Osteoblast (primary cell): ENCODE measurements at regions not wholly inside any gene's neighbourhood (a gene's known extent, or its start where the extent isn't known, plus 50 kb on each side); places are given as distances from the start of the nearest gene placed in this dataset.
A peak's percentile ranks its signal among the peaks of the same experiment; 100 is the strongest.

Experiments used
- DNase-seq: peaks from one replicate; pipeline ENCODE4 v3.0.0; 2011; ENCODE audit warnings: low spot score, mixed read lengths; ENCODE audit not compliant: insufficient read length; ENCODE audit errors: missing footprints
- H2AFZ ChIP-seq: 2 replicates; pipeline ENCODE4 v1.6.0; 2011; ENCODE audit warnings: mild to moderate bottlenecking, low read length
- H3K27ac ChIP-seq: 2 replicates; pipeline ENCODE4 v1.5.1; 2011; ENCODE audit warnings: mild to moderate bottlenecking, low read depth, low read length, moderate library complexity
- H3K27me3 ChIP-seq: 2 replicates; pipeline ENCODE4 v1.6.0; 2012; ENCODE audit warnings: mild to moderate bottlenecking, control low read depth, inconsistent platforms, low read length, moderate library complexity; ENCODE audit not compliant: insufficient read depth
- H3K36me3 ChIP-seq: 2 replicates; pipeline ENCODE4 v1.5.1; 2011; ENCODE audit warnings: mild to moderate bottlenecking, low read length, control low read depth, moderate library complexity; ENCODE audit not compliant: insufficient read depth
- H3K4me1 ChIP-seq: 2 replicates; pipeline ENCODE4 v1.5.1; 2011; ENCODE audit warnings: mild to moderate bottlenecking, low read length, control low read depth, moderate library complexity; ENCODE audit not compliant: insufficient read depth
- H3K4me2 ChIP-seq: 2 replicates; pipeline ENCODE4 v1.6.0; 2011; ENCODE audit warnings: mild to moderate bottlenecking, low read length; ENCODE audit not compliant: insufficient read depth
- H3K4me3 ChIP-seq: fragments of 200-600 bp; sonication (generic); 3 replicates; pipeline ENCODE4 v1.5.1; 2012; ENCODE audit warnings: mild to moderate bottlenecking, low read length, inconsistent platforms; ENCODE audit not compliant: insufficient read depth
- H3K79me2 ChIP-seq: 2 replicates; pipeline ENCODE4 v1.6.0; 2012; ENCODE audit warnings: mild to moderate bottlenecking, low read length, control low read depth, inconsistent platforms; ENCODE audit not compliant: insufficient read depth
- H3K9me3 ChIP-seq: 2 replicates; pipeline ENCODE4 v1.5.1; 2011; ENCODE audit warnings: low read depth, low read length, control low read depth
- H4K20me1 ChIP-seq: 2 replicates; pipeline ENCODE4 v1.6.0; 2012; ENCODE audit warnings: mild to moderate bottlenecking, low read length, control low read depth; ENCODE audit not compliant: insufficient read depth
- CTCF ChIP-seq: IDR thresholded peaks from 2 replicates; pipeline ENCODE4 v1.5.1; 2011; ENCODE audit warnings: mild to moderate bottlenecking, low read depth, low read length, moderate library complexity; ENCODE audit errors: extremely low read depth

GRCh38 chr6:1542764-1543163, 67.0 kb upstream of the FOXC1 start:
- no peaks in the 10 kb centered on the region for H3K4me1 ChIP-seq
- no peak overlapping the region for H3K27ac ChIP-seq

GRCh38 chr6:1544000-1544399, 65.7 kb upstream of the FOXC1 start:
- no peaks in the 10 kb centered on the region for H3K79me2 ChIP-seq
- H2AFZ ChIP-seq: no peak overlapping the region
- TF ChIP-seq CTCF: no peak
- H3K4me1 ChIP-seq: no peaks in the 10 kb centered on the region
- no peaks in the 10 kb centered on the region for H4K20me1 ChIP-seq
- H3K4me3 ChIP-seq: no peak overlapping the region
- H3K4me2 ChIP-seq: no peak overlapping the region
- H3K27me3 ChIP-seq: no peaks in the 10 kb centered on the region
- H3K9me3 ChIP-seq: no peaks in the 10 kb centered on the region
- H3K27ac ChIP-seq: no peak overlapping the region
- H3K36me3 ChIP-seq: peaks cover 13% of the 10 kb centered on the region
- no peak for DNase-seq

More at GRCh38 chr6:1542764-1543163, 67.0 kb upstream of the FOXC1 start:
- DNase-seq: no peak
- Histone ChIP-seq H3K79me2 (no peaks in the 10 kb centered on the region), H3K36me3 (peaks cover 6% of the 10 kb centered on the region), H3K4me2 (no peak overlapping the region), H3K9me3 (no peaks in the 10 kb centered on the region), H3K27me3 (no peaks in the 10 kb centered on the region), H4K20me1 (no peaks in the 10 kb centered on the region), H2AFZ (no peak overlapping the region), H3K4me3 (no peak overlapping the region)
- TF ChIP-seq CTCF: no peak

- Histone ChIP-seq H3K9me3 (no peaks in the 10 kb centered on the region), H3K79me2 (no peaks in the 10 kb centered on the region), H3K4me3 (no peak overlapping the region), H3K36me3 (peaks cover 13% of the 10 kb centered on the region), H3K27ac (no peak overlapping the region), H3K4me2 (no peak overlapping the region), H4K20me1 (no peaks in the 10 kb centered on the region), H3K4me1 (no peaks in the 10 kb centered on the region), H2AFZ (no peak overlapping the region), H3K27me3 (no peaks in the 10 kb centered on the region)
- no peak for TF ChIP-seq CTCF
- DNase-seq: peak; percentile 41
Observed at GRCh38 chr6:1544603-1545002, 65.1 kb upstream of the FOXC1 start.

- Histone ChIP-seq H3K9me3 (no peaks in the 10 kb centered on the region), H3K27ac (no peak overlapping the region), H3K4me1 (no peaks in the 10 kb centered on the region), H3K27me3 (no peaks in the 10 kb centered on the region), H3K4me2 (no peak overlapping the region), H3K79me2 (no peaks in the 10 kb centered on the region), H2AFZ (no peak overlapping the region), H4K20me1 (no peaks in the 10 kb centered on the region), H3K36me3 (peaks cover 13% of the 10 kb centered on the region), H3K4me3 (no peak overlapping the region)
- no peak for DNase-seq
- TF ChIP-seq CTCF: no peak
Observed at GRCh38 chr6:1545654-1546053, 64.1 kb upstream of the FOXC1 start.
